Cardiac fibroblast (primary cell): ENCODE measurements at regions not wholly inside any gene's neighbourhood (a gene's known extent, or its start where the extent isn't known, plus 50 kb on each side); places are given as distances from the start of the nearest gene placed in this dataset.

ENCODE experiments used
- DNase-seq, 2 donors: peaks; one replicate each; pipeline versions ENCODE4 v3.0.0 to v3.0.0-alpha.2; 2010; ENCODE audit warnings: low read depth in 2 of 2
- H3K4me3 ChIP-seq, 2 donors: replicated peaks in 1 of 2; 1 replicate in 1 of 2; 2 replicates in 1 of 2; pipeline ENCODE4 v1.5.1; 2011; ENCODE audit warnings: low read depth in 2 of 2, low read length in 2 of 2, mild to moderate bottlenecking in 2 of 2, moderate library complexity in 1 of 2
- CTCF ChIP-seq: IDR thresholded peaks from one replicate; pipeline ENCODE4 v1.5.1; 2011; ENCODE audit warnings: low read depth, mild to moderate bottlenecking, low read length, inconsistent platforms

- no peak overlapping the region for H3K4me3 ChIP-seq
- no peak for DNase-seq
- no peak for TF ChIP-seq CTCF
These were observed 100.1 kb downstream of the KLF6 start for GRCh38 chr10:3684891-3685290.

- no peak for TF ChIP-seq CTCF
- no peak for DNase-seq
- H3K4me3 ChIP-seq, result no peak overlapping the region
These were observed 101.4 kb downstream of the KLF6 start for GRCh38 chr10:3683560-3683959.

- TF ChIP-seq CTCF, result no peak
- H3K4me3 ChIP-seq, result no peak overlapping the region
- no peak for DNase-seq
These were observed 102.3 kb downstream of the KLF6 start for GRCh38 chr10:3682745-3683144.

- TF ChIP-seq CTCF, result no peak
- DNase-seq, result no peak
- no peak overlapping the region for H3K4me3 ChIP-seq
These were observed 103.1 kb downstream of the KLF6 start for GRCh38 chr10:3681642-3682554.

- no peak for TF ChIP-seq CTCF
- no peak overlapping the region for H3K4me3 ChIP-seq
- DNase-seq, result no peak
These were observed 104.9 kb downstream of the KLF6 start for GRCh38 chr10:3679950-3680629.

- no peak for TF ChIP-seq CTCF
- DNase-seq, result no peak
These were observed 106.3 kb downstream of the KLF6 start for GRCh38 chr10:3678629-3679227.

More at GRCh38 chr10:3678629-3679227, 106.3 kb downstream of the KLF6 start:
- H3K4me3 ChIP-seq, result no peak overlapping the region
